Right lobe of liver (tissue), 4 donors: ENCODE measurements at regions not wholly inside any gene's neighbourhood (a gene's known extent, or its start where the extent isn't known, plus 50 kb on each side); places are given as distances from the start of the nearest gene placed in this dataset.

ENCODE experiments used
- POLR2A ChIP-seq: fragments of 450-650 bp; IDR thresholded peaks from one replicate; pipeline ENCODE4 v1.6.1; 2017; ENCODE audit warnings: antibody characterized with exemption, mild to moderate bottlenecking
- TF ChIP-seq, protein P1 (sequence below), 4 donors: fragments of 200-600 bp in 3 of 4; fragments of 450-650 bp in 1 of 4; IDR thresholded peaks; one replicate each; pipeline versions ENCODE4 v1.5.1 to v1.8.0; 2016 to 2022; ENCODE audit warnings: antibody characterized with exemption in 4 of 4, mild to moderate bottlenecking in 2 of 4
- donor health status: DM: no; HTN: no; CAD: no.
- donor health status: DM: no; HTN: no; CAD: no.
- donor health status: DM: no; HTN: yes; CAD: no.

DNA sequence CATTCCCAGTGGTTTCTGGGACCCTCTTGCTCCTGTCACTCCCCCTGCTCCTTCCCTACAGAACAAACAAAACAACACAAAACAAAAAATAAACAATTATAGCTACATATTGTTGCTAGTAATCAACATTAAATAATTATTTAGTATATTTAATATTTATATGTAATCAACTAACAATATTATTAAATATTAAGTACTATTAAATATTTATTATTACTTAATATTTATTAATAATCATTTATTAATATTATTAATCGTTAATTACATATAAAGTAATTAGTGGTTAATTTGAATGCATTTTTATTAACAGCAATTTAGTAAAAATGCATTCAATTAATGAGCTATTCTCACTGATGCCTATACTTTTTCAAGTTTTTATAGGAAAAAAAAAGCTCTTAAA is 139.4 kb downstream of the ITGB8 start:
- TF ChIP-seq, protein P1, sequence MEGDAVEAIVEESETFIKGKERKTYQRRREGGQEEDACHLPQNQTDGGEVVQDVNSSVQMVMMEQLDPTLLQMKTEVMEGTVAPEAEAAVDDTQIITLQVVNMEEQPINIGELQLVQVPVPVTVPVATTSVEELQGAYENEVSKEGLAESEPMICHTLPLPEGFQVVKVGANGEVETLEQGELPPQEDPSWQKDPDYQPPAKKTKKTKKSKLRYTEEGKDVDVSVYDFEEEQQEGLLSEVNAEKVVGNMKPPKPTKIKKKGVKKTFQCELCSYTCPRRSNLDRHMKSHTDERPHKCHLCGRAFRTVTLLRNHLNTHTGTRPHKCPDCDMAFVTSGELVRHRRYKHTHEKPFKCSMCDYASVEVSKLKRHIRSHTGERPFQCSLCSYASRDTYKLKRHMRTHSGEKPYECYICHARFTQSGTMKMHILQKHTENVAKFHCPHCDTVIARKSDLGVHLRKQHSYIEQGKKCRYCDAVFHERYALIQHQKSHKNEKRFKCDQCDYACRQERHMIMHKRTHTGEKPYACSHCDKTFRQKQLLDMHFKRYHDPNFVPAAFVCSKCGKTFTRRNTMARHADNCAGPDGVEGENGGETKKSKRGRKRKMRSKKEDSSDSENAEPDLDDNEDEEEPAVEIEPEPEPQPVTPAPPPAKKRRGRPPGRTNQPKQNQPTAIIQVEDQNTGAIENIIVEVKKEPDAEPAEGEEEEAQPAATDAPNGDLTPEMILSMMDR (IDR thresholded peaks at IDR 0.05) = no peak
- TF ChIP-seq POLR2A = no peak
